Activated naive CD4-positive, alpha-beta T cell treated with anti-CD3 and anti-CD28 coated beads, Interleukin-2, amount 10 ng/mL, durations not matched to agents 7 days and 5 days (primary cell): ENCODE measurements at regions not wholly inside any gene's neighbourhood (a gene's known extent, or its start where the extent isn't known, plus 50 kb on each side); places are given as distances from the start of the nearest gene placed in this dataset.

Experiments used
- CTCF ChIA-PET: fragments of 350-600 bp; sonication (Branson Sonifier 250); formaldehyde crosslinking; loops from one replicate; lab custom pipeline; 2021; ENCODE audit warnings: antibody characterized with exemption; lab: Charles Lee
- DNase-seq: peaks from one replicate; pipeline ENCODE4 v3.0.0-alpha.2; 2020
- H3K27ac Mint-ChIP-seq: one replicate; pipeline ENCODE4 v1.8.0; 2021; ENCODE audit warnings: mild to moderate bottlenecking, moderate library complexity, mixed read lengths
- H3K27me3 Mint-ChIP-seq: one replicate; pipeline ENCODE4 v1.8.0; 2021; ENCODE audit warnings: mild to moderate bottlenecking, mixed read lengths
- H3K36me3 Mint-ChIP-seq: one replicate; pipeline ENCODE4 v1.8.0; 2021; ENCODE audit warnings: mixed read lengths
- H3K4me1 Mint-ChIP-seq: one replicate; pipeline ENCODE4 v1.8.0; 2021; ENCODE audit warnings: mixed read lengths
- H3K4me3 Mint-ChIP-seq: one replicate; pipeline ENCODE4 v1.8.0; 2021; ENCODE audit warnings: mild to moderate bottlenecking, moderate library complexity, mixed read lengths
- H3K9me3 Mint-ChIP-seq: one replicate; pipeline ENCODE4 v1.8.0; 2021; ENCODE audit warnings: mixed read lengths

GRCh38 chr13:105929505-105929904 lies 606.0 kb downstream of the EFNB2 start:
- Mint-ChIP-seq H3K4me1 (no peaks in the 10 kb centered on the region), H3K9me3 (no peaks in the 10 kb centered on the region), H3K4me3 (no peak overlapping the region), H3K27ac (no peak overlapping the region), H3K36me3 (no peaks in the 10 kb centered on the region), H3K27me3 (no peaks in the 10 kb centered on the region)
- CTCF ChIA-PET: no interaction called here
- no peak for DNase-seq

- H3K9me3 Mint-ChIP-seq: no peaks in the 10 kb centered on the region
- DNase-seq: no peak
- H3K27me3 Mint-ChIP-seq: no peaks in the 10 kb centered on the region
- no peak overlapping the region for H3K27ac Mint-ChIP-seq
- no peaks in the 10 kb centered on the region for H3K4me1 Mint-ChIP-seq
- no peak overlapping the region for H3K4me3 Mint-ChIP-seq
- CTCF ChIA-PET: no interaction called here
- no peaks in the 10 kb centered on the region for H3K36me3 Mint-ChIP-seq
These were observed 606.6 kb downstream of the EFNB2 start for GRCh38 chr13:105928901-105929300.

- no peaks in the 10 kb centered on the region for H3K4me1 Mint-ChIP-seq
- no peak overlapping the region for H3K27ac Mint-ChIP-seq
- H3K9me3 Mint-ChIP-seq: no peaks in the 10 kb centered on the region
- H3K27me3 Mint-ChIP-seq: no peaks in the 10 kb centered on the region
- no peak overlapping the region for H3K4me3 Mint-ChIP-seq
- CTCF ChIA-PET: no interaction called here
- H3K36me3 Mint-ChIP-seq: no peaks in the 10 kb centered on the region
- no peak for DNase-seq
These were observed 607.4 kb downstream of the EFNB2 start for GRCh38 chr13:105928048-105928447.

GRCh38 chr13:105925496-105925895 lies 610.0 kb downstream of the EFNB2 start:
- Mint-ChIP-seq H3K27ac (no peak overlapping the region), H3K4me1 (no peaks in the 10 kb centered on the region), H3K4me3 (no peak overlapping the region), H3K36me3 (no peaks in the 10 kb centered on the region), H3K9me3 (no peaks in the 10 kb centered on the region), H3K27me3 (no peaks in the 10 kb centered on the region)
- no peak for DNase-seq
- CTCF ChIA-PET: no interaction called here

- CTCF ChIA-PET: interaction anchor here (0.6 kb wide), 1 partner anchor 698 kb away, joined by 3 read pairs; no protein-coding TSS in a partner anchor
- Mint-ChIP-seq H3K4me1 (no peaks in the 10 kb centered on the region), H3K9me3 (no peaks in the 10 kb centered on the region), H3K36me3 (no peaks in the 10 kb centered on the region), H3K4me3 (no peak overlapping the region), H3K27me3 (no peaks in the 10 kb centered on the region), H3K27ac (no peak overlapping the region)
- DNase-seq: no peak
These were observed 613.8 kb downstream of the EFNB2 start for GRCh38 chr13:105921711-105922110.

GRCh38 chr13:105920370-105920769 lies 615.1 kb downstream of the EFNB2 start:
- Mint-ChIP-seq H3K27ac (no peak overlapping the region), H3K4me1 (no peaks in the 10 kb centered on the region), H3K27me3 (no peaks in the 10 kb centered on the region), H3K36me3 (no peaks in the 10 kb centered on the region), H3K9me3 (no peaks in the 10 kb centered on the region), H3K4me3 (no peak overlapping the region)
- CTCF ChIA-PET: no interaction called here
- no peak for DNase-seq

- Mint-ChIP-seq H3K4me3 (no peak overlapping the region), H3K36me3 (no peaks in the 10 kb centered on the region), H3K27me3 (no peaks in the 10 kb centered on the region), H3K27ac (no peak overlapping the region), H3K9me3 (no peaks in the 10 kb centered on the region), H3K4me1 (no peaks in the 10 kb centered on the region)
- no peak for DNase-seq
- CTCF ChIA-PET: no interaction called here
These were observed 616.4 kb downstream of the EFNB2 start for GRCh38 chr13:105918842-105919741.

- CTCF ChIA-PET: no interaction called here
- H3K4me3 Mint-ChIP-seq: no peak overlapping the region
- no peaks in the 10 kb centered on the region for H3K4me1 Mint-ChIP-seq
These were observed 620.2 kb downstream of the EFNB2 start for GRCh38 chr13:105915146-105915850.

GRCh38 chr13:105914291-105915036 lies 621.0 kb downstream of the EFNB2 start:
- Mint-ChIP-seq H3K4me3 (no peak overlapping the region), H3K9me3 (no peaks in the 10 kb centered on the region), H3K36me3 (no peaks in the 10 kb centered on the region), H3K4me1 (no peaks in the 10 kb centered on the region), H3K27ac (no peak overlapping the region), H3K27me3 (no peaks in the 10 kb centered on the region)
- CTCF ChIA-PET: no interaction called here
- no peak for DNase-seq

More at GRCh38 chr13:105915146-105915850, 620.2 kb downstream of the EFNB2 start:
- H3K27me3 Mint-ChIP-seq: no peaks in the 10 kb centered on the region
- DNase-seq: no peak
- H3K9me3 Mint-ChIP-seq: no peaks in the 10 kb centered on the region
- H3K36me3 Mint-ChIP-seq: no peaks in the 10 kb centered on the region
- H3K27ac Mint-ChIP-seq: no peak overlapping the region

GRCh38 chr13:105908586-105908985 lies 626.9 kb downstream of the EFNB2 start:
- CTCF ChIA-PET: no interaction called here
- no peak for DNase-seq
- H3K27me3 Mint-ChIP-seq: no peaks in the 10 kb centered on the region
- H3K9me3 Mint-ChIP-seq: peaks cover 3% of the 10 kb centered on the region
- no peak overlapping the region for H3K27ac Mint-ChIP-seq
- peaks cover 11% of the 10 kb centered on the region for H3K4me1 Mint-ChIP-seq
- no peaks in the 10 kb centered on the region for H3K36me3 Mint-ChIP-seq
- no peak overlapping the region for H3K4me3 Mint-ChIP-seq

- no peak for DNase-seq
- H3K27me3 Mint-ChIP-seq: no peaks in the 10 kb centered on the region
- H3K9me3 Mint-ChIP-seq: peaks cover 3% of the 10 kb centered on the region
- H3K36me3 Mint-ChIP-seq: no peaks in the 10 kb centered on the region
- CTCF ChIA-PET: no interaction called here
- H3K4me3 Mint-ChIP-seq: no peak overlapping the region
- no peak overlapping the region for H3K27ac Mint-ChIP-seq
- H3K4me1 Mint-ChIP-seq: peaks cover 11% of the 10 kb centered on the region
These were observed 628.0 kb downstream of the EFNB2 start for GRCh38 chr13:105907319-105908019.

GRCh38 chr13:105906746-105907145 lies 628.7 kb downstream of the EFNB2 start:
- Mint-ChIP-seq H3K36me3 (no peaks in the 10 kb centered on the region), H3K4me1 (peaks cover 11% of the 10 kb centered on the region), H3K27me3 (no peaks in the 10 kb centered on the region), H3K27ac (no peak overlapping the region), H3K9me3 (peaks cover 3% of the 10 kb centered on the region), H3K4me3 (no peak overlapping the region)
- CTCF ChIA-PET: no interaction called here
- DNase-seq: no peak

GRCh38 chr13:105904034-105904742 lies 631.3 kb downstream of the EFNB2 start:
- CTCF ChIA-PET: no interaction called here
- H3K9me3 Mint-ChIP-seq: peaks cover 3% of the 10 kb centered on the region
- peaks cover 10% of the 10 kb centered on the region for H3K4me1 Mint-ChIP-seq
- no peak overlapping the region for H3K27ac Mint-ChIP-seq
- no peaks in the 10 kb centered on the region for H3K27me3 Mint-ChIP-seq
- no peak overlapping the region for H3K4me3 Mint-ChIP-seq
- H3K36me3 Mint-ChIP-seq: no peaks in the 10 kb centered on the region
- no peak for DNase-seq
